Large intestine (tissue), 3 donors: ENCODE measurements at regions not wholly inside any gene's neighbourhood (a gene's known extent, or its start where the extent isn't known, plus 50 kb on each side); places are given as distances from the start of the nearest gene placed in this dataset.

ENCODE experiments used
- DNase-seq, 2 donors: peaks; one replicate each; pipeline versions ENCODE4 v3.0.0 to v3.0.0-alpha.2; 2013
- H3K27ac ChIP-seq: one replicate; pipeline ENCODE4 v1.5.1; 2013; ENCODE audit warnings: low read length
- H3K27me3 ChIP-seq: 2 replicates; pipeline ENCODE4 v1.6.1; 2013; ENCODE audit warnings: low read length; ENCODE audit not compliant: control insufficient read depth, insufficient read depth
- H3K36me3 ChIP-seq: 2 replicates; pipeline ENCODE4 v1.6.1; 2013; ENCODE audit warnings: low read length; ENCODE audit not compliant: control insufficient read depth, insufficient read depth
- H3K4me1 ChIP-seq: one replicate; pipeline ENCODE4 v1.6.1; 2013; ENCODE audit warnings: low read length; ENCODE audit not compliant: control insufficient read depth, insufficient read depth
- H3K4me3 ChIP-seq: one replicate; pipeline ENCODE4 v1.5.1; 2013; ENCODE audit warnings: low read length
- H3K9me3 ChIP-seq: one replicate; pipeline ENCODE4 v1.6.1; 2013; ENCODE audit warnings: mild to moderate bottlenecking, low read depth, low read length, moderate library complexity; ENCODE audit not compliant: control insufficient read depth
- WGBS: methylation state at CpG from one replicate; pipeline ENCODE4 v1.1.5; 2013; ENCODE audit warnings: low lambda C conversion rate; ENCODE audit not compliant: insufficient coverage; 5-methylcytosine and 5-hydroxymethylcytosine counted together

- no peak for DNase-seq
- 100% methylated on average over 3 of the region's 7 CpGs for WGBS
- Histone ChIP-seq H3K4me3 (no peak overlapping the region), H3K27ac (no peak overlapping the region), H3K27me3 (no peaks in the 10 kb centered on the region), H3K9me3 (no peaks in the 10 kb centered on the region), H3K4me1 (no peaks in the 10 kb centered on the region), H3K36me3 (no peaks in the 10 kb centered on the region)
Measured at GRCh38 chr11:129726179-129726578, 89.5 kb upstream of the TMEM45B start.

GRCh38 chr11:129728581-129728980 lies 87.1 kb upstream of the TMEM45B start:
- no peaks in the 10 kb centered on the region for H3K36me3 ChIP-seq
- H3K4me1 ChIP-seq = no peaks in the 10 kb centered on the region
- peak in 1 of 2 donors; percentile 24 for DNase-seq
- H3K27ac ChIP-seq = no peak overlapping the region
- no peaks in the 10 kb centered on the region for H3K9me3 ChIP-seq
- H3K4me3 ChIP-seq = no peak overlapping the region
- H3K27me3 ChIP-seq = no peaks in the 10 kb centered on the region
- no CpG with 5 or more reads among the region's 7 CpGs for WGBS

DNA sequence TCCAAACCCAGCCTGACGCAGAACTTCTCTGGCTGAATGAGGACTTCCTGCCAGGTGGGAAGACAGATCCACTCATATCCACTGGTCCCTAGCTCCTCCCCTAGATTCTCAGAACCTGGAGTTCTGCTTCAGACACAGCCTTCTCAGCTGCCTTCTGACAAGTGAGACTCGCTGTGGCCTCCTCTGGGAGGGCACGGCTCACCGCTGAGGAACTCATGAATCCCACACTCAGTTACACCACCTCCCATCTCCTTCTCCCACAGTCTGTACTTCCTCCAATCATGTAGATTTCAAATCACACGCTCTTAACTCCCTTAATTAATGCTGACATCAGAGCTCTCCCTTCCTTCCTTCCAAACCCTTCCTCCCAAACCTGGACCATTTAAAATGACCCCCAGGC lies 86.4 kb upstream of the TMEM45B start:
- WGBS = 86% methylated on average over 1 of the region's 5 CpGs
- no peak overlapping the region for H3K27ac ChIP-seq
- DNase-seq = no peak
- no peaks in the 10 kb centered on the region for H3K9me3 ChIP-seq
- no peaks in the 10 kb centered on the region for H3K4me1 ChIP-seq
- H3K4me3 ChIP-seq = no peak overlapping the region
- H3K27me3 ChIP-seq = no peaks in the 10 kb centered on the region
- H3K36me3 ChIP-seq = no peaks in the 10 kb centered on the region

DNA sequence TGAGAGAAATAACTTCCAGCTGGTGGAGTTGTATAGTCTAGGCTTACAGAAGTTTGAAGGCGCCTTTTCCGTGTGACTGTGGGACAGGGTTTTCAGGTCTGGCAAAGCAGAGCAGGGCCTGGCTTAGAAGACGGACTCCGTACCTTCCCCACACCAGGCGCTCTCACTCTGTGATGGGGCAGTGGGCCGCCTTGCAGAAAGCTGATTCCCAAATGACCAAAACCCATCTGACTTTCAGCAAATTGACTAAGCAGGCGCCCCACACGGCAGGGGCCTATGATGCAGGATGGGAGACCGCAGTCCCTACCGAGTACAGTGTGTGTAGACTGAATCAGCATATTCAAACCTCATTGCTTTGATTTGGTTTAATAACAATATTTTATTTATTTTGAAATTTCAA lies 85.8 kb upstream of the TMEM45B start:
- Histone ChIP-seq H3K4me1 (no peaks in the 10 kb centered on the region), H3K4me3 (no peak overlapping the region), H3K27ac (no peak overlapping the region), H3K27me3 (no peaks in the 10 kb centered on the region), H3K9me3 (no peaks in the 10 kb centered on the region), H3K36me3 (no peaks in the 10 kb centered on the region)
- WGBS = 95% methylated on average over 3 of the region's 10 CpGs
- DNase-seq = no peak

DNA sequence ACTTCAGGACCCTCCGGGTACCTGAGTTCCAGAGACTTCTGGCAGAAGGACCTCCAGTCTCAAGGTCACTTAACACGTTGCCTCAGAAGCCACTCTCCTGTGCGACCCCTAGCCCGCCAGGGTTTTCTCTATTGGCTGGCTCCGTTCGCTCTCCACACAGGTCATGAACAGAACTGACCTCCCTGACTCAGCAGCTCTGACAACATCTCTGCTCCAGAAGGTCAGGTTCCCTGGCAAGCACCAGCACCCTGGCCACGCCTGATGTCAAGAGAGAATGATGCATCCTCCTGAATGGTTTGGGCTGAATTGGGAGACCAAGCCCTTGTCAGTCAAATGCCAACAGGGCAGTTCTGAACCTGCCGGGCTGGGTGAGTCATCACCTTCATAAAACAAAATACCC lies 84.3 kb upstream of the TMEM45B start:
- no peak for DNase-seq
- Histone ChIP-seq H3K9me3 (no peaks in the 10 kb centered on the region), H3K27ac (no peak overlapping the region), H3K4me1 (no peaks in the 10 kb centered on the region), H3K36me3 (no peaks in the 10 kb centered on the region), H3K27me3 (no peaks in the 10 kb centered on the region), H3K4me3 (no peak overlapping the region)
- WGBS = no CpG with 5 or more reads among the region's 8 CpGs

DNA sequence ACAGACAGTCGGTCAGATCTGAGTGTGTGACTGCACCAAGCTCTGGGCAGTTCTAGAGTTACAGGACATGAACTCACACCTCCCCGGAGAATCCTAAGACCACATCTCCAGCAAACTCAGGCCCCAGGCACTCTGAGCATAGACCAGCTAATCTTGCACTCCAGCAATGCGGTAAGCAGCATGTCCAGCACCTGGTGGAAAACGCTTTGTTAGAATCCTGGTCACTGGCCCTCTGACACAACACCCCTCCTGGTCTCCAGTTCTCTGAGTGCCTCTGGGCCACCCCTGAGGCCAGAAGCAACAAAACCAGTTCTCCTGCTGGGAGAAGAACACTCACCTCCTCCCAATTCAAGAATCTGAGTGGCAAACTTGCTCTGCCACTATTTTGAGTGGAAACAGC lies 82.7 kb upstream of the TMEM45B start:
- Histone ChIP-seq H3K36me3 (no peaks in the 10 kb centered on the region), H3K27ac (no peak overlapping the region), H3K4me3 (no peak overlapping the region), H3K9me3 (no peaks in the 10 kb centered on the region), H3K4me1 (no peaks in the 10 kb centered on the region), H3K27me3 (no peaks in the 10 kb centered on the region)
- no CpG with 5 or more reads among the region's 4 CpGs for WGBS
- DNase-seq = no peak

DNA sequence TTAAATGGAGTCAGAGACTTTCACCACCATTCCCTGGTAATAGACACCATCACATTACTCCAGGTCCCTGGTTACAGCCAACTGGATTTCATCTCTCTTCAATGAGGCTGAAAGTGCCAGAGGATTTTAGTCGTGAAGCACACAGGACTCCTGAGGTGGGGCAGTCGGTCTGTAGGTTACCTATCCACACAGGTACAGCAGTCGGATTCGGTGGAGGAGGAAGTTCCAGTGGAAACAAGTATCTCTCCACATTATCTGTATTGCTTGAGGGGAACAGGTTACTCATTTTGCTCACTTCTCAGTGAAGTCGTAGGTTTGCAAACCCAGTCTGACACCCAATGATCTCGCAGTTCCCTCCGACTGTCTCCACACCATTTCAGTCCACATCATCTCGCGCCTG lies 82.3 kb upstream of the TMEM45B start:
- no peak for DNase-seq
- no CpG with 5 or more reads among the region's 9 CpGs for WGBS
- no peaks in the 10 kb centered on the region for H3K36me3 ChIP-seq
- no peaks in the 10 kb centered on the region for H3K4me1 ChIP-seq
- H3K27ac ChIP-seq = no peak overlapping the region
- no peak overlapping the region for H3K4me3 ChIP-seq
- H3K9me3 ChIP-seq = no peaks in the 10 kb centered on the region
- no peaks in the 10 kb centered on the region for H3K27me3 ChIP-seq

DNA sequence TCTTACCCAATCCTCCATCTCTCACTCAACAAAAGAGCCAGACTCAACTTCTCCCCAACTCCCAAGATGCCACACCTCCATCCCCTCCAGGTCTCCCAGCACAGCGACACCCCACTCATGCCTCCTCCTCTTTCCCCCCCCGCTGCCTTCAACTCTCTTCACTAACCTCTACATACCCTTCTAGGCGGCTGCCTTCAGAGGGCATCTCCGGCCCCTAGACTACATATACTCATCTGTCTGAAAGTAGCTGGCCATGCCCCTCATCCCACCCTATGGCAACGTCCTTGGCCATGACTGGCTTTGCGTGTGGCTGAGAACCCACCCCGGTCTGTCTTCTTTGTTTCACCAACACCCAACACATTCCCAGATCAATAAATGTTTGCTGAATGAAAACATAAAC lies 81.7 kb upstream of the TMEM45B start:
- no CpG with 5 or more reads among the region's 7 CpGs for WGBS
- no peak overlapping the region for H3K27ac ChIP-seq
- no peak for DNase-seq
- no peaks in the 10 kb centered on the region for H3K36me3 ChIP-seq
- no peak overlapping the region for H3K4me3 ChIP-seq
- H3K9me3 ChIP-seq = no peaks in the 10 kb centered on the region
- no peaks in the 10 kb centered on the region for H3K27me3 ChIP-seq
- no peaks in the 10 kb centered on the region for H3K4me1 ChIP-seq

- Histone ChIP-seq H3K4me3 (no peak overlapping the region), H3K36me3 (no peaks in the 10 kb centered on the region), H3K27ac (no peak overlapping the region), H3K4me1 (no peaks in the 10 kb centered on the region), H3K27me3 (peaks cover 2% of the 10 kb centered on the region), H3K9me3 (no peaks in the 10 kb centered on the region)
- no CpG with 5 or more reads among the region's 7 CpGs for WGBS
- no peak for DNase-seq
Measured at GRCh38 chr11:129734654-129735053, 81.0 kb upstream of the TMEM45B start.

- no peaks in the 10 kb centered on the region for H3K9me3 ChIP-seq
- peaks cover 2% of the 10 kb centered on the region for H3K27me3 ChIP-seq
- no peak overlapping the region for H3K27ac ChIP-seq
- no peak for DNase-seq
- WGBS = 52% methylated on average over 10 of the region's 11 CpGs
- no peaks in the 10 kb centered on the region for H3K36me3 ChIP-seq
- no peaks in the 10 kb centered on the region for H3K4me1 ChIP-seq
- H3K4me3 ChIP-seq = no peak overlapping the region
Measured at GRCh38 chr11:129737831-129738230, 77.8 kb upstream of the TMEM45B start.

DNA sequence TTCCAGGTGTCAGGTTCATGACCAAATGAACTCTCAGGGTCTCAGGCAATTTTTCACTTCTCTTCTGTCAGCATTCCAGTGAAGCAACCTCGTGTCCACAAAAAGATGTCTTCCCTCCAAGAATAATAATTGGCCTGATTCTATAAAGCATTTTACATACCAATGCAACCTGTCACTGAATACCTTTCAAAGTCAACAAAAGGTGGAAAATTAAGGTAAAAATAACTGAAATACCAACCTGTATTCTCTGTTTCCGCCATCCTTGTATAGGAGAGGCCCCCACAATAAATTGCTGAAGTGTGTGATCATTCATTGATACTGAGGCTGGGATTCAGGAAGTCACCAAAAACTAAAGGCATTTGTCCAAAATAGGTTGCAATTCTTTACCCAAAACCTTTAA lies 77.4 kb upstream of the TMEM45B start:
- H3K9me3 ChIP-seq = no peaks in the 10 kb centered on the region
- 100% methylated on average over 1 of the region's 2 CpGs for WGBS
- DNase-seq = no peak

More for the DNA sequence above, 77.4 kb upstream of the TMEM45B start:
- no peak overlapping the region for H3K4me3 ChIP-seq
- H3K27ac ChIP-seq = no peak overlapping the region
- no peaks in the 10 kb centered on the region for H3K4me1 ChIP-seq
- peaks cover 2% of the 10 kb centered on the region for H3K27me3 ChIP-seq
- H3K36me3 ChIP-seq = no peaks in the 10 kb centered on the region
